Heart left ventricle (tissue), 16 donors: ENCODE measurements at regions not wholly inside any gene's neighbourhood (a gene's known extent, or its start where the extent isn't known, plus 50 kb on each side); places are given as distances from the start of the nearest gene placed in this dataset.

ENCODE experiments used
- ATAC-seq, 4 donors: fragments of 200-7000 bp; cut with Tn5 transposase; one replicate each; pipeline ENCODE4 v1.9.1; 2020 to 2022; ENCODE audit warnings: moderate library complexity in 4 of 4, mild to moderate bottlenecking in 3 of 4, moderate number of reproducible peaks in 1 of 4
- DNase-seq, 5 donors: peaks; one replicate each; pipeline ENCODE4 v3.0.0-alpha.2; 2020
- H3K27ac ChIP-seq, 12 donors: fragments of 200-600 bp; sonication (generic) in 4 of 12; one replicate each; pipeline versions ENCODE4 v1.5.0 to v1.8.0; 2016 to 2022; ENCODE audit warnings: mild to moderate bottlenecking in 2 of 12
- H3K27me3 ChIP-seq, 9 donors: fragments of 200-600 bp; sonication (generic) in 2 of 9; one replicate each; pipeline versions ENCODE4 v1.5.1 to v1.8.0; 2016 to 2022; ENCODE audit warnings: mild to moderate bottlenecking in 3 of 9
- H3K36me3 ChIP-seq, 9 donors: fragments of 200-600 bp; sonication (generic) in 2 of 9; one replicate each; pipeline versions ENCODE4 v1.5.0 to v1.8.0; 2018 to 2022; ENCODE audit warnings: mild to moderate bottlenecking in 2 of 9
- H3K4me1 ChIP-seq, 12 donors: fragments of 200-600 bp; sonication (generic) in 4 of 12; one replicate each; pipeline versions ENCODE4 v1.5.0 to v1.8.0; 2016 to 2022; ENCODE audit warnings: mild to moderate bottlenecking in 3 of 12
- H3K4me3 ChIP-seq, 12 donors: fragments of 200-600 bp; sonication (generic) in 4 of 12; one replicate each; pipeline versions ENCODE4 v1.5.0 to v1.8.0; 2017 to 2022; ENCODE audit warnings: mild to moderate bottlenecking in 9 of 12, moderate library complexity in 4 of 12
- H3K9me3 ChIP-seq, 12 donors: fragments of 200-600 bp; sonication (generic) in 4 of 12; one replicate each; pipeline versions ENCODE4 v1.5.0 to v1.8.0; 2016 to 2022; ENCODE audit warnings: mild to moderate bottlenecking in 1 of 12
- POLR2A ChIP-seq, 2 donors: fragments of 450-650 bp; IDR thresholded peaks; one replicate each; pipeline ENCODE4 v1.6.1; 2017; ENCODE audit warnings: antibody characterized with exemption in 2 of 2, mild to moderate bottlenecking in 2 of 2, moderate library complexity in 2 of 2
- WGBS, 4 donors: extraction: QIAGEN DNeasy Blood & Tissue Kit in 2 of 4; methylation state at CpG; one replicate each; pipeline versions ENCODE4 v1.1.5 to v1.1.7; 2013 to 2018; 5-methylcytosine and 5-hydroxymethylcytosine counted together
- intact Hi-C, 10 donors: fragments of 100-400 bp; cut with DNase I; formaldehyde crosslinking; loops; one replicate each; pipeline versions ENCODE4 v1.11.1 to v1.14.2; 2022
- TF ChIP-seq, protein P1 (sequence below), 12 donors: fragments of 200-600 bp; sonication (generic) in 4 of 12; IDR thresholded peaks; one replicate each; pipeline versions ENCODE4 v1.5.0 to v1.8.0; 2018 to 2022; ENCODE audit warnings: antibody characterized with exemption in 12 of 12, mild to moderate bottlenecking in 5 of 12
- donor health status: ischemic (EF 13 %, LVEDD 7.1; RV severe dilation, severe dysfunction).
- donor health status: healthy with polysubstance abuse.
- donor health status: DM: no; HTN: yes; CAD: no.
- donor health status: DM: no; HTN: no; CAD: no.
- donor health status: ischemic (EF 25% LVEDD 6.9; RV normal size, moderate dysfunction).
- donor health status: ischemic (EF 25% LVEDD 5.7; RV mildly dilated, moderate dysfunction).
- donor health status: healthy.
- donor health status: DM: yes; HTN: yes; CAD: no.
- donor health status: ischemic (EF 35%, LVEDD 5.7; RV mildly dilated, moderate dysfunction).
- donor health status: nonischemic (EF 11% LVEDD 7.7; RV severe dilation, severe dysfunction).
- donor health status: DM: yes; HTN: yes; CAD: no.
- donor health status: PGD.
- donor health status: ischemic (EF 29% LVEDD 5.4; RV normal size, mild dysfunction).
- donor health status: nonischemic (EF 23%, LVEDD 6.1; RV moderate dilation, normal function).

DNA sequence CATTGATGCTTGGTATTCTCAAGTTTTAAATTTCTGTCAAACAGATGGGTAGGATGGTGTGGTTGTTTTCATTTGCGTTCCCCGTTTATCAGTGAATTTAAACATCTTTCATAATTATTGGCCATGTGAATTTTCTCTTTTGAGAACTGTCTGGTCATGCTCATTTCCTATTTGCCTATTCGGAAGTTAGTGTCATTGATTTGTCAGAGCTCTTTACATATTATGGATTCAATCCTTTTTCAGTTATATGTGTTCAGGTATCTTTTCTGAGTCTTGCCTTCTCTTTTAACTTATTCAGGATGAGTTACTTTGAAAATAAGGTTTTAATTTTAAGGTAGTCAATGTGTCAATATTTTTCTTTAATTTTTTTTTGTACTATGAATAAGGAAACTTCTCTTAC lies 315.7 kb downstream of the MN1 start:
- Histone ChIP-seq H3K27me3 (peaks cover 0 to 23% (median 0%) of the 10 kb centered on the region in 9 donors), H3K4me1 (peaks cover 0 to 7% (median 0%) of the 10 kb centered on the region in 12 donors), H3K9me3 (peaks cover 0 to 3% (median 0%) of the 10 kb centered on the region in 12 donors), H3K27ac (no peak overlapping the region), H3K4me3 (no peak overlapping the region), H3K36me3 (no peaks in the 10 kb centered on the region)
- ATAC-seq (no peak), DNase-seq (no peak)
- intact Hi-C loops = loop anchor here in 2 of 10 donors (5.0 kb wide), 1 partner anchor 316 kb away; the partner anchor contains the start of gene MN1 (in 2 of the 2)
- TF ChIP-seq POLR2A (IDR thresholded peaks at IDR 0.05) = no peak
- TF ChIP-seq, protein P1, sequence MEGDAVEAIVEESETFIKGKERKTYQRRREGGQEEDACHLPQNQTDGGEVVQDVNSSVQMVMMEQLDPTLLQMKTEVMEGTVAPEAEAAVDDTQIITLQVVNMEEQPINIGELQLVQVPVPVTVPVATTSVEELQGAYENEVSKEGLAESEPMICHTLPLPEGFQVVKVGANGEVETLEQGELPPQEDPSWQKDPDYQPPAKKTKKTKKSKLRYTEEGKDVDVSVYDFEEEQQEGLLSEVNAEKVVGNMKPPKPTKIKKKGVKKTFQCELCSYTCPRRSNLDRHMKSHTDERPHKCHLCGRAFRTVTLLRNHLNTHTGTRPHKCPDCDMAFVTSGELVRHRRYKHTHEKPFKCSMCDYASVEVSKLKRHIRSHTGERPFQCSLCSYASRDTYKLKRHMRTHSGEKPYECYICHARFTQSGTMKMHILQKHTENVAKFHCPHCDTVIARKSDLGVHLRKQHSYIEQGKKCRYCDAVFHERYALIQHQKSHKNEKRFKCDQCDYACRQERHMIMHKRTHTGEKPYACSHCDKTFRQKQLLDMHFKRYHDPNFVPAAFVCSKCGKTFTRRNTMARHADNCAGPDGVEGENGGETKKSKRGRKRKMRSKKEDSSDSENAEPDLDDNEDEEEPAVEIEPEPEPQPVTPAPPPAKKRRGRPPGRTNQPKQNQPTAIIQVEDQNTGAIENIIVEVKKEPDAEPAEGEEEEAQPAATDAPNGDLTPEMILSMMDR (IDR thresholded peaks at IDR 0.05) = no peak
- 79 to 95% (median 81%) methylated on average over 3 of the region's 3 CpGs for WGBS, 4 donors

DNA sequence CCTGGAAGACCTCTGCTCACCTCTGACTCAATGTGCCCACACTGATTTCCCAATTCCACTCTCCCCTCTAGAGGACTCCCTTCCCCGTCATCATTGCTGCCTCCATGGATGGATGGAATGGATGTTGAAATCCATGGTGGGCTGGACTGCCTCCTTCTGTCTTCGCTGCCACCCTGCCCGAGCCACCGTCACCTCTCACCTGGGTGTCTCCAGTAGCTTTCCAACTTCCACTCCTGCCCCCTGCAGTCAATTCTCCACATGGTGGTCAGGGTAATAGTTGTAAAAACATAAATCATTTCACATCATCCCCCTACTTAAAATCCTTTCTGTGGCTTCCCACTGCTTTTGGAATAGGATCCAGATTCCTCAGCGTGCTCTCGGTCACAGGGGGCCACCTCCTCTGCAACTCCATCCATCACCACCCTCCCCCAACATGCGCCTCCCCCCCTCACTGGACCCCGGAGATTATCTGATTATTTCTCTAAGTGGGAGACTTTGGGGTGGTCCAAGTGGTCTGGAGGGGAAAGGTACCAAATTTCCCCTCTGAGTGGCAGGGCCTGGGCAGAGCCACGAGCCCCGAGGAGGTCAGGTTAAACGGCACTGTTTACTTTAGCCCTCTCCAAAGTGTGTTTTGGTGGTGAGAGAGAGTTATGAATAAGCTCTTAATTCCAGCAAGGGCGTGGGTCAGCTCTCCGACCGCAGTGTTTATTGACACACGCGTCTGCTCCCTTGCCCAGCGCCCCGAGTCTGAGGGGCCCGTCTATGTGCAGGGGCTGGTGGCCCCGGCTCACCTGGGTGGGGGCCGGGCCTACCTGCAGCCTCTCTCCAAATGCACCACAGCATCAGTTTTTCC lies 313.7 kb downstream of the MN1 start:
- Histone ChIP-seq H3K36me3 (no peaks in the 10 kb centered on the region), H3K9me3 (peaks cover 0 to 9% (median 0%) of the 10 kb centered on the region in 12 donors), H3K4me1 (peaks cover 0 to 7% (median 0%) of the 10 kb centered on the region in 12 donors), H3K27ac (no peak overlapping the region), H3K4me3 (no peak overlapping the region), H3K27me3 (peaks cover 0 to 21% (median 0%) of the 10 kb centered on the region in 9 donors)
- 66 to 69% (median 68%) methylated on average over 21 of the region's 21 CpGs for WGBS, 4 donors
- no peak for DNase-seq
- TF ChIP-seq POLR2A (IDR thresholded peaks at IDR 0.05) = no peak
- TF ChIP-seq, protein P1 (IDR thresholded peaks at IDR 0.05) = no peak
- intact Hi-C loops = loop anchor here in 2 of 10 donors (5.0 kb wide), 1 partner anchor 314 kb away; the partner anchor contains the start of gene MN1 (in 2 of the 2)
- ATAC-seq = no peak

GRCh38 chr22:27488456-27489177 lies 312.9 kb downstream of the MN1 start:
- Histone ChIP-seq H3K9me3 (peaks cover 0 to 9% (median 0%) of the 10 kb centered on the region in 12 donors), H3K36me3 (no peaks in the 10 kb centered on the region), H3K4me1 (peaks cover 0 to 7% (median 0%) of the 10 kb centered on the region in 12 donors), H3K27ac (no peak overlapping the region), H3K27me3 (peaks cover 0 to 15% (median 0%) of the 10 kb centered on the region in 9 donors), H3K4me3 (no peak overlapping the region)
- TF ChIP-seq, protein P1 (IDR thresholded peaks at IDR 0.05) = peak in 3 of 12 donors; percentile 15 to 25 (median 20)
- TF ChIP-seq POLR2A (IDR thresholded peaks at IDR 0.05) = no peak
- ATAC-seq (peak in 2 of 4 donors; percentile 45 to 55), DNase-seq (no peak)
- intact Hi-C loops = loop anchor here in 2 of 10 donors (5.0 kb wide), 1 partner anchor 314 kb away; the partner anchor contains the start of gene MN1 (in 2 of the 2)
- 26 to 38% (median 38%) methylated on average over 10 to 12 of the region's 12 CpGs for WGBS, 4 donors
